Fibroblast of mammary gland (primary cell): ENCODE measurements at regions not wholly inside any gene's neighbourhood (a gene's known extent, or its start where the extent isn't known, plus 50 kb on each side); places are given as distances from the start of the nearest gene placed in this dataset.

Experiments
- DNase-seq: peaks from one replicate; pipeline ENCODE4 v3.0.0-alpha.2; 2010; ENCODE audit warnings: low read depth
- H3K4me3 ChIP-seq: 2 replicates; pipeline ENCODE4 v1.5.1; 2011; ENCODE audit warnings: low read depth, mild to moderate bottlenecking, low read length, moderate library complexity; ENCODE audit not compliant: control insufficient read depth
- CTCF ChIP-seq: conservative IDR thresholded peaks from 2 replicates; pipeline ENCODE4 v1.5.1; 2011; ENCODE audit warnings: low read depth, low read length, inconsistent platforms; ENCODE audit not compliant: control insufficient read depth, insufficient read depth

- DNase-seq = no peak
- no peak overlapping the region for H3K4me3 ChIP-seq
- TF ChIP-seq CTCF = no peak
Observed at GRCh38 chr4:11589676-11590075, 161.0 kb upstream of the HS3ST1 start.

- no peak for TF ChIP-seq CTCF
- no peak for DNase-seq
- H3K4me3 ChIP-seq = no peak overlapping the region
Observed at GRCh38 chr4:11587797-11588196, 159.1 kb upstream of the HS3ST1 start.

GRCh38 chr4:11585506-11585905, 156.8 kb upstream of the HS3ST1 start:
- TF ChIP-seq CTCF = no peak
- peak; percentile 2 for DNase-seq
- H3K4me3 ChIP-seq = no peak overlapping the region

GRCh38 chr4:11568511-11568910, 139.8 kb upstream of the HS3ST1 start:
- no peak for TF ChIP-seq CTCF
- H3K4me3 ChIP-seq = no peak overlapping the region
- DNase-seq = no peak

- DNase-seq = no peak
- no peak overlapping the region for H3K4me3 ChIP-seq
- TF ChIP-seq CTCF = no peak
Observed at GRCh38 chr4:11566444-11567022, 137.8 kb upstream of the HS3ST1 start.

GRCh38 chr4:11565899-11566298, 137.2 kb upstream of the HS3ST1 start:
- DNase-seq = no peak
- H3K4me3 ChIP-seq = no peak overlapping the region
- no peak for TF ChIP-seq CTCF

- no peak for TF ChIP-seq CTCF
Observed at GRCh38 chr4:11565213-11565612, 136.5 kb upstream of the HS3ST1 start.

More at GRCh38 chr4:11565213-11565612, 136.5 kb upstream of the HS3ST1 start:
- no peak overlapping the region for H3K4me3 ChIP-seq
- DNase-seq = no peak
